Right atrium auricular region (tissue), 2 donors: ENCODE measurements at regions not wholly inside any gene's neighbourhood (a gene's known extent, or its start where the extent isn't known, plus 50 kb on each side); places are given as distances from the start of the nearest gene placed in this dataset.

Experiments used
- DNase-seq: peaks from one replicate; pipeline ENCODE4 v3.0.0-alpha.2; 2019; ENCODE audit warnings: low spot score
- H3K27ac ChIP-seq, 2 donors: fragments of 200-600 bp; sonication (generic); 1 replicate in 1 of 2; 2 replicates in 1 of 2; pipeline ENCODE4 v1.5.1; 2016 to 2019
- H3K27me3 ChIP-seq, 2 donors: fragments of 200-600 bp; sonication (generic); one replicate each; pipeline versions ENCODE4 v1.5.1 to v1.6.0; 2017 to 2019
- H3K36me3 ChIP-seq: fragments of 200-600 bp; sonication (generic); one replicate; pipeline ENCODE4 v1.5.1; 2016
- H3K4me1 ChIP-seq, 2 donors: fragments of 200-600 bp; sonication (generic); one replicate each; pipeline versions ENCODE4 v1.5.1 to v1.6.0; 2017 to 2019
- H3K4me3 ChIP-seq, 2 donors: fragments of 200-600 bp; sonication (generic); 1 replicate in 1 of 2; 2 replicates in 1 of 2; pipeline ENCODE4 v1.5.1; 2017 to 2019; ENCODE audit warnings: mild to moderate bottlenecking in 1 of 2, moderate library complexity in 1 of 2
- H3K9me3 ChIP-seq, 2 donors: fragments of 200-600 bp; sonication (generic); one replicate each; pipeline ENCODE4 v1.5.1; 2019
- TF ChIP-seq, protein P1 (sequence below), 2 donors: fragments of 200-600 bp; sonication (generic); IDR thresholded peaks; one replicate each; pipeline ENCODE4 v1.5.1; 2019; ENCODE audit warnings: antibody characterized with exemption in 2 of 2

DNA sequence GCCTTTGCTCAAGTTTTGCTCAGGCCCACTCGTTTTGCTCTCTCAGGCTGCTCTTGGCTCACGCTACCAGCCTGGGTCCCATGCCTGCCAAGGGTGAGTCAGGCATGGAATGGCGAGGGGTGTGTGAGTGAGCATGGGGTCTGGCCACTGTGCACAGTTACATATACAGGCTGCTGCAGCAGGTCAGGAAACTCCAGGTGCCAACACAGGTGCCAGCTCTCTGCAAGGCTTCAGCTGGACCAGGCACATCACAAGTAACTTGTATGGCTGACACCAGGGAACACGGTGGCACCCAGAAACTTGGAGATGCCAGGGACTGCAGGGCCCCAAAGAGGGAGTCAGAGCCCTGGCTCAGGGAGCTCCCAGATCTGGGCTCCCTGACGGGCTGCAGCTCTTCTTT is 146.8 kb downstream of the BTBD3 start:
- Histone ChIP-seq H3K27ac (no peak overlapping the region), H3K27me3 (no peaks in the 10 kb centered on the region), H3K36me3 (no peaks in the 10 kb centered on the region), H3K4me1 (no peaks in the 10 kb centered on the region), H3K4me3 (no peak overlapping the region), H3K9me3 (no peaks in the 10 kb centered on the region)
- DNase-seq, result no peak
- TF ChIP-seq, protein P1, sequence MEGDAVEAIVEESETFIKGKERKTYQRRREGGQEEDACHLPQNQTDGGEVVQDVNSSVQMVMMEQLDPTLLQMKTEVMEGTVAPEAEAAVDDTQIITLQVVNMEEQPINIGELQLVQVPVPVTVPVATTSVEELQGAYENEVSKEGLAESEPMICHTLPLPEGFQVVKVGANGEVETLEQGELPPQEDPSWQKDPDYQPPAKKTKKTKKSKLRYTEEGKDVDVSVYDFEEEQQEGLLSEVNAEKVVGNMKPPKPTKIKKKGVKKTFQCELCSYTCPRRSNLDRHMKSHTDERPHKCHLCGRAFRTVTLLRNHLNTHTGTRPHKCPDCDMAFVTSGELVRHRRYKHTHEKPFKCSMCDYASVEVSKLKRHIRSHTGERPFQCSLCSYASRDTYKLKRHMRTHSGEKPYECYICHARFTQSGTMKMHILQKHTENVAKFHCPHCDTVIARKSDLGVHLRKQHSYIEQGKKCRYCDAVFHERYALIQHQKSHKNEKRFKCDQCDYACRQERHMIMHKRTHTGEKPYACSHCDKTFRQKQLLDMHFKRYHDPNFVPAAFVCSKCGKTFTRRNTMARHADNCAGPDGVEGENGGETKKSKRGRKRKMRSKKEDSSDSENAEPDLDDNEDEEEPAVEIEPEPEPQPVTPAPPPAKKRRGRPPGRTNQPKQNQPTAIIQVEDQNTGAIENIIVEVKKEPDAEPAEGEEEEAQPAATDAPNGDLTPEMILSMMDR (IDR thresholded peaks at IDR 0.05), result no peak

DNA sequence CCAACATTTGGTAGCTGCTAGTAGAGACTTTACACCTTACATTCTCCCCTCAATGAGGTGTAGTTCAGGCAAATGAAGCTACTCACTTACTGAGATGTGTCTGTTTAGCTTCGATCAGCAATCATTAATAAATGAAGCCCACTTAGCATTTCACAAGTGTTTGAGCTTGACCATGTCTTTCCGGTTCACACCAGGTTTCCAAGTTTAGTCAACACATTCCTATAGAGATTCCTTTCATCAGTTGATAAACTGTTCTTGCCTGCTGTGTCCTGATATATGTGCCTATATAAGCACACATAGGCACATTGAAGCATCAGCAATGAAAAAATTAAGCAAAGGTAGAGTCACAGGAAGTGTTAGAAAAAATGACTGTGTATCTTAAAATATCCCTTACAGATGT is 150.0 kb downstream of the BTBD3 start:
- no peak for DNase-seq
- Histone ChIP-seq H3K9me3 (no peaks in the 10 kb centered on the region), H3K27ac (no peak overlapping the region), H3K36me3 (no peaks in the 10 kb centered on the region), H3K4me3 (no peak overlapping the region), H3K27me3 (no peaks in the 10 kb centered on the region), H3K4me1 (no peaks in the 10 kb centered on the region)
- TF ChIP-seq, protein P1 (IDR thresholded peaks at IDR 0.05), result no peak

DNA sequence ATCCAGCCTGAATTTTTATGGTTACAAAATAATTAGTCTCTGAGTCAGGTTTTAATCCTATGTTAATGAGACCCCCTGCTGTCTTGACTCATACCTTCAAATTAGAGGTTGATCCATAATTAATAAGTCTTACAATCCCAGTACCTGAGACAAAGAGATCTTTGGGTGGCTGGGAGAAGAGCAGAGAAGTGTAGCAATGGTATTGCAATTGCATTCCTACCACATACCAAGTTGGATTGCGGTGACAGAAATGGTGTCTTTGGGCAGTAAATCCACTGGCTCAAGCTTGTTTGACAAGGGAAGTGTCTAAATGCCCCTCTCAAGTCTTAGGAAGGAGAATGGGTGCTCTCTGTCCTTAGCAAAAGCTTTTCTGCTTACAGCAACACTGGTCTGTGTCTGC is 150.4 kb downstream of the BTBD3 start:
- no peaks in the 10 kb centered on the region for H3K4me1 ChIP-seq
- no peak for DNase-seq
- TF ChIP-seq, protein P1 (IDR thresholded peaks at IDR 0.05), result no peak

DNA sequence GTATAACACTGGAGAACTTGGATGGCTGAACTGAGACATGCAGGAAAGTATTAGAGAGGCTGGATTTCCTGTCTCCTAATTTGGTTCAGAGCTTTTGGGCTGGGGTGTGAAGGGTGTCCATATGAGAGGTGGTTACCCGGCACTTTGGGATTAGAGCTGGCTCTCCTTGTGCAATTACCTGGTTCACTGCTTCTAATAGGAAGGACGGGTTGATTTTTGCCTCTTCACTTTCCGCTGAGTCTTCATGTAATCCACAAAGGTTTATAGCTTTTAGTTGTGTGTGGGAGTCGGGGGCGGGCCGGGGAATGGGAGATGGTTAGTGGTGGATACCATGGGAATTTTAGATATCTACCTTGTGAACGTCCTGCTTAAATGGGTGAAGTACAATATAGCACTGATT is 151.5 kb downstream of the BTBD3 start:
- no peak overlapping the region for H3K27ac ChIP-seq
- H3K9me3 ChIP-seq, result no peaks in the 10 kb centered on the region
- DNase-seq, result no peak
- TF ChIP-seq, protein P1 (IDR thresholded peaks at IDR 0.05), result no peak
- no peaks in the 10 kb centered on the region for H3K4me1 ChIP-seq
- H3K27me3 ChIP-seq, result no peaks in the 10 kb centered on the region
- no peak overlapping the region for H3K4me3 ChIP-seq
- H3K36me3 ChIP-seq, result no peaks in the 10 kb centered on the region

More for the DNA sequence above, 150.4 kb downstream of the BTBD3 start:
- H3K4me3 ChIP-seq, result no peak overlapping the region
- no peak overlapping the region for H3K27ac ChIP-seq
- no peaks in the 10 kb centered on the region for H3K36me3 ChIP-seq
- no peaks in the 10 kb centered on the region for H3K27me3 ChIP-seq
- H3K9me3 ChIP-seq, result no peaks in the 10 kb centered on the region

DNA sequence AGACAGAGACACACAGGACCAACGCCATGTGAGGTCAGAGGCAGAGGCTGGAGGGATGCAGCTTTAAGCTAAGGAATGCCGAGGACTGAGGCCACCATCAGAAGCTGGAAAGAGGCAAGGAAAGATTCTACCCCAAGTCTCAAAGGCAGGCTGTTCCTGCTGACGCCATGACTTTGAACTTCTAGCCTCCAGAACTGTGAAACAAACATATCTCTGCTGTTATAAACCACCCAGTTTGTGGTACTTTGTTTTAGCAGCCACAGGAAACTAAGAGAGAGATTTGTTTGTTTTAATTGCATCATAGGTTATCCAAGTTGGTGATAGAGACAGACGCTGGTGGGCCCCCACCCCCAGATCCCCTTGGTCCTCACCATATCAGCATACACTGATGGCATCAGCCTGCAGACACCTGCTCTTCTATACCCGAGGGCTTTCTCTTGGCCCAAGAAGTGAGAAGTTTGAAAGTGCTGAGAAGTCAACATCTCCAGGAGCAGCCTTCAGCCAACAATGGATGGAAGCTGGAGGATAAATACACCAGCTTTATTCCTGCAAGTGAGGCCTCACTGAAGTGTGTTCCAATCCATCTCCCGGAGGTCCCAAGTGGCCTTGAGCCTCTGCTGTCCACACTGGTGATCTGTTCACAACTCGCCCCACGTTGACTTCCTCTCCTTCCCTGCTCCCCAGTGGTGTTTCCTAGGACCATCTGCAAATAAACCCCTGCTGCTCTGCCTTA is 154.7 kb downstream of the BTBD3 start:
- Histone ChIP-seq H3K36me3 (no peaks in the 10 kb centered on the region), H3K27me3 (no peaks in the 10 kb centered on the region), H3K27ac (no peak overlapping the region), H3K9me3 (no peaks in the 10 kb centered on the region), H3K4me1 (no peaks in the 10 kb centered on the region), H3K4me3 (no peak overlapping the region)
- TF ChIP-seq, protein P1 (IDR thresholded peaks at IDR 0.05), result no peak
- DNase-seq, result no peak

DNA sequence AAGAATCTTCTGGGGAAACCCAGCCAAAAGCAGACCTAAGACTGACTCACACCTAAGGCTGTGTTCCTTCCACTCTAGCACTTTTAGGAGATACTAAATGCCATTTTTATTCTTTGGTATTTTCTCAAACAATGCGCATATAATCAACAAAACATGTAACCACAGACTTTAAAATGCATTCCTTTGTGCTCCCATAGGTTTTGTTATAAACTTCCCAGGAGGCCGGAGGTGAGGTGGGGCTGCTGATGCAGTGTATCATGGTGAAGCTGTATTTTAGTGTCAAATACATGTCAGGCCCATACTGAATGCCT is 155.2 kb downstream of the BTBD3 start:
- no peak for DNase-seq
- TF ChIP-seq, protein P1 (IDR thresholded peaks at IDR 0.05), result no peak
- H3K27ac ChIP-seq, result no peak overlapping the region
- H3K4me1 ChIP-seq, result no peaks in the 10 kb centered on the region
- H3K4me3 ChIP-seq, result no peak overlapping the region
- no peaks in the 10 kb centered on the region for H3K27me3 ChIP-seq
- H3K36me3 ChIP-seq, result no peaks in the 10 kb centered on the region
- H3K9me3 ChIP-seq, result no peaks in the 10 kb centered on the region
